EH (cell line): ENCODE measurements at regions not wholly inside any gene's neighbourhood (a gene's known extent, or its start where the extent isn't known, plus 50 kb on each side); places are given as distances from the start of the nearest gene placed in this dataset.

Experiments
- DNase-seq: peaks from one replicate; pipeline ENCODE4 v3.0.0-alpha.2; 2015; ENCODE audit warnings: low read depth

DNA sequence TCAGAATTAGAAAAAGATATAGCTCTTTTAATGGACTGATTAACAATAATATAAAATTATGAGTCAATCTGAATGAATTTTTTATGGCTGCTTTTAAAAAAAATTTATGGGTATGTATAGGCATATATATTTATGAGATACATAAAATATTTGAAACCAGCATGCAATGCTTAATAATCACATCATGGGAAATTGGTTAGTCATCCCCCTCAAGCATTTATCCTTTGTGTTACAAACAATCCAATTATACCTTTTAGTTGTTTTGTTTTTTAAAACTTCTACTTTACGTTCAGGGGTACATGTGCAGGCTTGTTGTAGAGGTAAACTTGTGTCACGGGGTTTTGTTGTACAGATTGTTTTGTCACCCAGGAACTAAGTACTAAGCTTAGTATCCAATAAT is 63.4 kb upstream of the HMGCLL1 start:
- DNase-seq: no peak

GRCh38 chr6:55636406-55637102 is 57.6 kb upstream of the HMGCLL1 start:
- peak; percentile 2 for DNase-seq

DNA sequence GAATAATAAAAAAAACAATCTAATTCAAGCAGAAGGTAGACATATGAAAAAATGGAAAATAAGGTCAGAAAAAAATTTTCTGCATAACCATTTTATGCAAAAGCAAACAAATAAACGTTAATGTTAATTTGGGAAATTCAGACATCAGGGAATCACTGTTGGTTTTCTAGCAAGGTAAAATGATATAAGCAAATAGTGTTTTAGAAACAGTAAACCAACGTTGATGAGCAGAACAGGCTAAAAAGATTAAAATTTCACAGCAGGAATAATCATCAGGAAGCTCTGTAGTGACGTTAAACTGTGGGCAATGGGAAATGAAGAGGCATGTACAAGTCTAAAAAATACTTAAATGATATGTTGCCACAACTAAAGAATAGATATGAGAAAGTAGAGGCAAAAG is 54.5 kb upstream of the HMGCLL1 start:
- no peak for DNase-seq

GRCh38 chr6:55632953-55633352 is 54.0 kb upstream of the HMGCLL1 start:
- no peak for DNase-seq
